H9 (cell line): ENCODE measurements at regions not wholly inside any gene's neighbourhood (a gene's known extent, or its start where the extent isn't known, plus 50 kb on each side); places are given as distances from the start of the nearest gene placed in this dataset.

Source experiments
- DNase-seq: peaks from one replicate; pipeline ENCODE4 v3.0.0-alpha.2; 2017
- H2AFZ ChIP-seq: one replicate; pipeline ENCODE4 v1.6.1; 2013; ENCODE audit warnings: mild to moderate bottlenecking, low read length, control low read depth, moderate library complexity
- H2AK5ac ChIP-seq: 2 replicates; pipeline ENCODE4 v1.6.1; 2013; ENCODE audit warnings: low read length, control low read depth, mixed read lengths; ENCODE audit not compliant: insufficient read length
- H2BK120ac ChIP-seq: one replicate; pipeline ENCODE4 v1.6.1; 2013; ENCODE audit warnings: low read depth, mild to moderate bottlenecking, low read length, control low read depth, inconsistent platforms; ENCODE audit not compliant: poor library complexity, severe bottlenecking
- H2BK12ac ChIP-seq: 2 replicates; pipeline ENCODE4 v1.6.1; 2013; ENCODE audit warnings: low read length, control low read depth, mixed read lengths, low read depth; ENCODE audit not compliant: insufficient read length
- H2BK15ac ChIP-seq: 2 replicates; pipeline ENCODE4 v1.6.1; 2013; ENCODE audit warnings: low read depth, low read length, control low read depth
- H2BK20ac ChIP-seq: one replicate; pipeline ENCODE4 v1.6.1; 2013; ENCODE audit warnings: low read depth, mild to moderate bottlenecking, low read length, control low read depth, inconsistent platforms; ENCODE audit not compliant: poor library complexity, severe bottlenecking
- H2BK5ac ChIP-seq: 2 replicates; pipeline ENCODE4 v1.6.1; 2013; ENCODE audit warnings: low read length, control low read depth, mixed read lengths; ENCODE audit not compliant: insufficient read length
- H3K14ac ChIP-seq: 2 replicates; pipeline ENCODE4 v1.6.1; 2013; ENCODE audit warnings: low read length, control low read depth; ENCODE audit not compliant: insufficient read depth
- H3K18ac ChIP-seq: 2 replicates; pipeline ENCODE4 v1.6.1; 2013; ENCODE audit warnings: low read depth, mild to moderate bottlenecking, mixed read lengths, low read length, control low read depth; ENCODE audit not compliant: insufficient read length
- H3K23ac ChIP-seq: 2 replicates; pipeline ENCODE4 v1.6.1; 2013; ENCODE audit warnings: low read length, control low read depth, mixed read lengths, low read depth; ENCODE audit not compliant: insufficient read length
- H3K23me2 ChIP-seq: 2 replicates; pipeline ENCODE4 v1.6.1; 2013; ENCODE audit warnings: low read depth, mild to moderate bottlenecking, mixed read lengths, low read length, control low read depth; ENCODE audit not compliant: insufficient read length, poor library complexity, severe bottlenecking
- H3K27ac ChIP-seq: 2 replicates; pipeline ENCODE4 v1.5.1; 2013; ENCODE audit warnings: low read length, control low read depth, mixed read lengths, low read depth; ENCODE audit not compliant: insufficient read length
- H3K27me3 ChIP-seq: 2 replicates; pipeline ENCODE4 v1.6.1; 2013; ENCODE audit warnings: low read length, control low read depth, inconsistent platforms; ENCODE audit not compliant: insufficient read depth
- H3K4ac ChIP-seq: 2 replicates; pipeline ENCODE4 v1.6.1; 2013; ENCODE audit warnings: low read depth, mild to moderate bottlenecking, control low read depth, inconsistent platforms, low read length, moderate library complexity
- H3K4me1 ChIP-seq: 2 replicates; pipeline ENCODE4 v1.6.1; 2013; ENCODE audit warnings: low read length, control low read depth, inconsistent platforms; ENCODE audit not compliant: insufficient read depth
- H3K4me2 ChIP-seq: 2 replicates; pipeline ENCODE4 v1.6.1; 2013; ENCODE audit warnings: low read length, control low read depth, mixed read lengths; ENCODE audit not compliant: insufficient read length, insufficient read depth
- H3K56ac ChIP-seq: 2 replicates; pipeline ENCODE4 v1.6.1; 2013; ENCODE audit warnings: low read depth, mild to moderate bottlenecking, mixed read lengths, low read length, control low read depth; ENCODE audit not compliant: insufficient read length
- H3K79me1 ChIP-seq: 2 replicates; pipeline ENCODE4 v1.6.1; 2013; ENCODE audit warnings: low read depth, mild to moderate bottlenecking, moderate library complexity, low read length, control low read depth, inconsistent platforms; ENCODE audit not compliant: insufficient read depth, poor library complexity, severe bottlenecking
- H3K79me2 ChIP-seq: 2 replicates; pipeline ENCODE4 v1.6.1; 2013; ENCODE audit warnings: low read length, control low read depth, inconsistent platforms; ENCODE audit not compliant: insufficient read depth
- H3K9ac ChIP-seq: 2 replicates; pipeline ENCODE4 v1.6.1; 2013; ENCODE audit warnings: low read length, control low read depth, mixed read lengths; ENCODE audit not compliant: insufficient read length; ENCODE audit errors: extremely low read depth
- H3K9me3 ChIP-seq: one replicate; pipeline ENCODE4 v1.6.1; 2013; ENCODE audit warnings: low read depth, low read length, inconsistent platforms; ENCODE audit not compliant: control insufficient read depth
- H3T11ph ChIP-seq: one replicate; pipeline ENCODE4 v1.6.1; 2013; ENCODE audit warnings: mild to moderate bottlenecking, low read length, control low read depth, inconsistent platforms
- H4K20me1 ChIP-seq: one replicate; pipeline ENCODE4 v1.6.1; 2013; ENCODE audit not compliant: control insufficient read depth, insufficient read length, insufficient read depth
- H4K5ac ChIP-seq: 2 replicates; pipeline ENCODE4 v1.6.1; 2013; ENCODE audit warnings: low read depth, mild to moderate bottlenecking, mixed read lengths, low read length, control low read depth; ENCODE audit not compliant: insufficient read length
- H4K8ac ChIP-seq: replicated peaks from 2 replicates; pipeline ENCODE4 v1.6.1; 2013; ENCODE audit warnings: low read length, control low read depth, mixed read lengths, low read depth; ENCODE audit not compliant: insufficient read length
- H4K91ac ChIP-seq: 2 replicates; pipeline ENCODE4 v1.6.1; 2013; ENCODE audit warnings: low read depth, mild to moderate bottlenecking, moderate library complexity, mixed read lengths, low read length, control low read depth; ENCODE audit not compliant: insufficient read length
- H3K27ac Mint-ChIP-seq, 3 experiments: 2 replicates in 2 of 3; 3 replicates in 1 of 3; pipeline ENCODE4 v1.8.0; 2020 to 2021; ENCODE audit warnings: mixed read lengths in 3 of 3, mild to moderate bottlenecking in 1 of 3, moderate library complexity in 1 of 3
- H3K27me3 Mint-ChIP-seq: 2 replicates; pipeline ENCODE4 v1.8.0; 2021; ENCODE audit warnings: low read depth, mild to moderate bottlenecking, moderate library complexity, mixed read lengths
- H3K36me3 Mint-ChIP-seq, 3 experiments: 2 replicates in 2 of 3; 3 replicates in 1 of 3; pipeline ENCODE4 v1.8.0; 2020 to 2021; ENCODE audit warnings: low read depth in 3 of 3, mixed read lengths in 3 of 3; ENCODE audit not compliant: insufficient read depth in 1 of 3
- H3K4me1 Mint-ChIP-seq, 2 experiments: 2 replicates each; pipeline ENCODE4 v1.8.0; 2020; ENCODE audit warnings: mixed read lengths in 2 of 2
- H3K4me3 Mint-ChIP-seq, 2 experiments: 2 replicates in 1 of 2; 3 replicates in 1 of 2; pipeline ENCODE4 v1.8.0; 2020 to 2021; ENCODE audit warnings: mild to moderate bottlenecking in 2 of 2, mixed read lengths in 2 of 2, moderate library complexity in 1 of 2
- H3K9me3 Mint-ChIP-seq, 2 experiments: 2 replicates in 1 of 2; 3 replicates in 1 of 2; pipeline ENCODE4 v1.8.0; 2020; ENCODE audit warnings: mild to moderate bottlenecking in 2 of 2, mixed read lengths in 2 of 2, moderate library complexity in 1 of 2
- WGBS: extraction: QIAGEN DNeasy Blood & Tissue Kit; methylation state at CpG from one replicate; pipeline ENCODE4 v1.1.7; 2013; ENCODE audit warnings: missing lambda C conversion rate, low lambda C conversion rate, mixed read lengths; ENCODE audit not compliant: insufficient read length; ENCODE audit errors: extremely low coverage; 5-methylcytosine and 5-hydroxymethylcytosine counted together
- TF ChIP-seq, protein P1 (sequence below): fragments of 200-600 bp; sonication (generic); conservative IDR thresholded peaks from 3 replicates; pipeline ENCODE4 v1.8.0; 2021; ENCODE audit warnings: antibody characterized with exemption, mild to moderate bottlenecking

DNA sequence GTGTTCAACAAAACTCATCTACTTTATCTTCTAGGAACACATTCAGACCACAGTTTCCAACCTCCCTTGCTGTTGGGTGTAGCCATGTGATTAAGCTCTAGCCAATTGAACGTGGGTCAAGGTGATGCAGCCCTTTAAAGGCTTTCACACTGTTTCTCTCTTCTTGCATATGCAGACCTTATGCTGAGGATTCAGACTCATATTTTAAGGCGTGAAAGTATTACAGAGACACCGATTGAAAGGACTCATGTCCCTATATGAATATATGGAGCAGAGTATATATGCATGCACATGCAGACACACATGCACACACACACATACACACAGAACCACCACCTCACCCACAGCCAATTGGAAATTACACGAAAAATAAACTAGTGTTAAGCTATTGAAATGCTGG lies 214.3 kb upstream of the NR5A2 start:
- no peak overlapping the region for H3K4me3 Mint-ChIP-seq
- H3K79me2 ChIP-seq = no peaks in the 10 kb centered on the region; the same call in 1 of the 2 replicates
- no peak overlapping the region for H2BK120ac ChIP-seq
- H3K27me3 Mint-ChIP-seq = no peaks in the 10 kb centered on the region
- no CpG with 5 or more reads among the region's 4 CpGs for WGBS
- no peak overlapping the region for H2AK5ac ChIP-seq
- H2BK12ac ChIP-seq = no peak overlapping the region
- no peaks in the 10 kb centered on the region for H3K23me2 ChIP-seq
- no peak overlapping the region for H2BK15ac ChIP-seq
- no peak overlapping the region for H2AFZ ChIP-seq
- no peak overlapping the region for H2BK5ac ChIP-seq
- no peak overlapping the region for H3K56ac ChIP-seq
- no peaks in the 10 kb centered on the region for H3K9me3 ChIP-seq
- no peak overlapping the region for H3K4ac ChIP-seq
- H2BK20ac ChIP-seq = no peak overlapping the region
- H3K9me3 Mint-ChIP-seq = peaks cover 2 to 3% of the 10 kb centered on the region in 2 experiments; a peak in 2 of 5 replicates
- H3K27ac ChIP-seq = no peak overlapping the region
- TF ChIP-seq, protein P1, sequence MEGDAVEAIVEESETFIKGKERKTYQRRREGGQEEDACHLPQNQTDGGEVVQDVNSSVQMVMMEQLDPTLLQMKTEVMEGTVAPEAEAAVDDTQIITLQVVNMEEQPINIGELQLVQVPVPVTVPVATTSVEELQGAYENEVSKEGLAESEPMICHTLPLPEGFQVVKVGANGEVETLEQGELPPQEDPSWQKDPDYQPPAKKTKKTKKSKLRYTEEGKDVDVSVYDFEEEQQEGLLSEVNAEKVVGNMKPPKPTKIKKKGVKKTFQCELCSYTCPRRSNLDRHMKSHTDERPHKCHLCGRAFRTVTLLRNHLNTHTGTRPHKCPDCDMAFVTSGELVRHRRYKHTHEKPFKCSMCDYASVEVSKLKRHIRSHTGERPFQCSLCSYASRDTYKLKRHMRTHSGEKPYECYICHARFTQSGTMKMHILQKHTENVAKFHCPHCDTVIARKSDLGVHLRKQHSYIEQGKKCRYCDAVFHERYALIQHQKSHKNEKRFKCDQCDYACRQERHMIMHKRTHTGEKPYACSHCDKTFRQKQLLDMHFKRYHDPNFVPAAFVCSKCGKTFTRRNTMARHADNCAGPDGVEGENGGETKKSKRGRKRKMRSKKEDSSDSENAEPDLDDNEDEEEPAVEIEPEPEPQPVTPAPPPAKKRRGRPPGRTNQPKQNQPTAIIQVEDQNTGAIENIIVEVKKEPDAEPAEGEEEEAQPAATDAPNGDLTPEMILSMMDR = no peak
- H3K14ac ChIP-seq = no peak overlapping the region
- no peak overlapping the region for H3K4me2 ChIP-seq
- no peak overlapping the region for H4K5ac ChIP-seq
- no peak overlapping the region for H4K91ac ChIP-seq
- H3K27ac Mint-ChIP-seq = no peak overlapping the region
- H3K23ac ChIP-seq = no peak overlapping the region
- no peaks in the 10 kb centered on the region for H3K27me3 ChIP-seq
- DNase-seq = no peak
- H3K9ac ChIP-seq = no peak overlapping the region
- no peaks in the 10 kb centered on the region for H3K4me1 ChIP-seq
- no peaks in the 10 kb centered on the region for H3K36me3 Mint-ChIP-seq
- H3K18ac ChIP-seq = no peak overlapping the region
- no peaks in the 10 kb centered on the region for H4K20me1 ChIP-seq
- no peak overlapping the region for H4K8ac ChIP-seq
- H3K4me1 Mint-ChIP-seq = peaks cover 7 to 8% of the 10 kb centered on the region in 2 experiments
- H3T11ph ChIP-seq = no peak overlapping the region
- no peaks in the 10 kb centered on the region for H3K79me1 ChIP-seq
